SK-N-SH treated with all-trans-retinoic acid at 6 μM for 48 hours (cell line): ENCODE measurements at regions not wholly inside any gene's neighbourhood (a gene's known extent, or its start where the extent isn't known, plus 50 kb on each side); places are given as distances from the start of the nearest gene placed in this dataset.

Experiments used
- ATAC-seq: fragments of 200-7000 bp; cut with Tn5 transposase; 3 replicates; pipeline ENCODE4 v1.9.1; 2020; ENCODE audit warnings: mild to moderate bottlenecking, moderate library complexity
- ARNTL ChIP-seq: fragments of 450-650 bp; formaldehyde crosslinking; IDR thresholded peaks from 2 replicates; pipeline ENCODE4 v1.5.0; 2020; ENCODE audit warnings: low read depth, mild to moderate bottlenecking, moderate library complexity, borderline replicate concordance
- BACH2 ChIP-seq: fragments of 250-450 bp; sonication (Bioruptor Pico); IDR thresholded peaks from 2 replicates; pipeline ENCODE4 v1.9.0; 2021; ENCODE audit warnings: mild to moderate bottlenecking, borderline replicate concordance
- CREB5 ChIP-seq: fragments of 250-450 bp; sonication (Bioruptor Pico); IDR thresholded peaks from 2 replicates; pipeline ENCODE4 v1.5.1; 2020; ENCODE audit warnings: low read depth, mild to moderate bottlenecking, moderate library complexity
- CSDC2 ChIP-seq: fragments of 250-450 bp; sonication (Bioruptor Pico); IDR thresholded peaks from 2 replicates; pipeline ENCODE4 v1.5.0; 2020; ENCODE audit warnings: mild to moderate bottlenecking, moderate library complexity
- CSRNP3 ChIP-seq: fragments of 250-450 bp; sonication (Bioruptor Pico); IDR thresholded peaks from 2 replicates; pipeline ENCODE4 v1.5.1; 2021; ENCODE audit warnings: mild to moderate bottlenecking, moderate library complexity
- ESRRG ChIP-seq: fragments of 250-450 bp; sonication (Bioruptor Pico); IDR thresholded peaks from 2 replicates; pipeline ENCODE4 v1.6.1; 2021; ENCODE audit warnings: mild to moderate bottlenecking
- GLIS3 ChIP-seq: fragments of 250-450 bp; sonication (Bioruptor Pico); IDR thresholded peaks from 2 replicates; pipeline ENCODE4 v1.5.0; 2020; ENCODE audit warnings: mild to moderate bottlenecking, moderate library complexity
- ISL1 ChIP-seq: fragments of 250-450 bp; sonication (Bioruptor Pico); IDR thresholded peaks from 2 replicates; pipeline ENCODE4 v2.1.2; 2022; ENCODE audit warnings: mild to moderate bottlenecking, moderate library complexity
- OSR1 ChIP-seq: fragments of 250-450 bp; sonication (Bioruptor Pico); IDR thresholded peaks from 2 replicates; pipeline ENCODE4 v1.8.0; 2022; ENCODE audit warnings: moderate library complexity, mild to moderate bottlenecking, inconsistent platforms
- PATZ1 ChIP-seq: fragments of 250-450 bp; sonication (Bioruptor Pico); IDR thresholded peaks from 2 replicates; pipeline ENCODE4 v1.8.0; 2020; ENCODE audit warnings: mild to moderate bottlenecking, moderate library complexity, borderline replicate concordance
- POU6F1 ChIP-seq: fragments of 250-450 bp; sonication (Bioruptor Pico); IDR thresholded peaks from 2 replicates; pipeline ENCODE4 v1.8.0; 2021; ENCODE audit warnings: low read depth, mild to moderate bottlenecking, moderate library complexity, borderline replicate concordance
- PPARA ChIP-seq: fragments of 250-450 bp; sonication (Bioruptor Pico); IDR thresholded peaks from 2 replicates; pipeline ENCODE4 v1.5.0; 2020; ENCODE audit warnings: mild to moderate bottlenecking, borderline replicate concordance
- RARB ChIP-seq: fragments of 250-450 bp; sonication (Bioruptor Pico); IDR thresholded peaks from 2 replicates; pipeline ENCODE4 v1.8.0; 2021; ENCODE audit warnings: mild to moderate bottlenecking, moderate library complexity
- SNAI2 ChIP-seq: fragments of 250-450 bp; sonication (Bioruptor Pico); IDR thresholded peaks from 2 replicates; pipeline ENCODE4 v1.5.0; 2020; ENCODE audit warnings: mild to moderate bottlenecking, moderate library complexity
- TCF4 ChIP-seq: fragments of 250-450 bp; sonication (Bioruptor Pico); IDR thresholded peaks from 2 replicates; pipeline ENCODE4 v1.8.0; 2021; ENCODE audit warnings: mild to moderate bottlenecking, moderate library complexity, borderline replicate concordance
- TOX ChIP-seq: fragments of 250-450 bp; sonication (Bioruptor Pico); IDR thresholded peaks from 2 replicates; pipeline ENCODE4 v1.8.0; 2021; ENCODE audit warnings: mild to moderate bottlenecking, moderate library complexity, borderline replicate concordance
- ZFP3 ChIP-seq: fragments of 250-450 bp; sonication (Bioruptor Pico); IDR thresholded peaks from 2 replicates; pipeline ENCODE4 v1.5.0; 2020; ENCODE audit warnings: mild to moderate bottlenecking, moderate library complexity
- ZNF565 ChIP-seq: fragments of 450-650 bp; formaldehyde crosslinking; conservative IDR thresholded peaks from 2 replicates; pipeline ENCODE4 v1.5.0; 2020; ENCODE audit warnings: low read depth, mild to moderate bottlenecking, moderate library complexity
- ZNF70 ChIP-seq: fragments of 450-650 bp; formaldehyde crosslinking; IDR thresholded peaks from 2 replicates; pipeline ENCODE4 v1.5.0; 2020; ENCODE audit warnings: mild to moderate bottlenecking, moderate library complexity
- ZNF8 ChIP-seq: fragments of 450-650 bp; formaldehyde crosslinking; IDR thresholded peaks from 2 replicates; pipeline ENCODE4 v1.5.0; 2020; ENCODE audit warnings: mild to moderate bottlenecking, moderate library complexity

- TF ChIP-seq OSR1 (CRISPR knock-in tag): no peak
- no peak for TF ChIP-seq TOX (CRISPR knock-in tag)
- TF ChIP-seq ZFP3 (CRISPR knock-in tag): no peak
- no peak for TF ChIP-seq PATZ1 (CRISPR knock-in tag)
- no peak for TF ChIP-seq ZNF70 (CRISPR knock-in tag)
- no peak for TF ChIP-seq TCF4 (CRISPR knock-in tag)
- TF ChIP-seq PPARA (CRISPR knock-in tag): no peak
- no peak for TF ChIP-seq CSRNP3 (CRISPR knock-in tag)
- no peak for TF ChIP-seq ISL1
- TF ChIP-seq GLIS3: no peak
- no peak for TF ChIP-seq BACH2 (CRISPR knock-in tag)
- TF ChIP-seq POU6F1: no peak
- TF ChIP-seq CSDC2: no peak
- TF ChIP-seq SNAI2 (CRISPR knock-in tag): no peak
- no peak for TF ChIP-seq ZNF565 (CRISPR knock-in tag)
- no peak for TF ChIP-seq RARB (CRISPR knock-in tag)
- no peak for ATAC-seq
Observed at GRCh38 chr2:217638031-217638430, 364.8 kb downstream of the TNS1 start.

- TF ChIP-seq TCF4 (CRISPR knock-in tag): peak; percentile 90; the same call in 1 of the 2 replicates
- no peak for TF ChIP-seq TOX (CRISPR knock-in tag)
- ATAC-seq: no peak
Observed at GRCh38 chr2:217636991-217637561, 365.7 kb downstream of the TNS1 start.

- TF ChIP-seq TOX (CRISPR knock-in tag) (no peak), ARNTL (no peak), CSDC2 (no peak), ZNF70 (CRISPR knock-in tag) (no peak), ISL1 (no peak), CSRNP3 (CRISPR knock-in tag) (no peak), ZNF8 (no peak), PATZ1 (CRISPR knock-in tag) (no peak), BACH2 (CRISPR knock-in tag) (no peak), RARB (CRISPR knock-in tag) (no peak), GLIS3 (no peak), PPARA (CRISPR knock-in tag) (no peak), OSR1 (CRISPR knock-in tag) (no peak), TCF4 (CRISPR knock-in tag) (no peak), CREB5 (CRISPR knock-in tag) (no peak), POU6F1 (no peak), SNAI2 (CRISPR knock-in tag) (no peak), ESRRG (no peak)
- ATAC-seq: no peak
Observed at GRCh38 chr2:217636578-217636977, 366.2 kb downstream of the TNS1 start.
